D721Med (cell line): ENCODE measurements at regions not wholly inside any gene's neighbourhood (a gene's known extent, or its start where the extent isn't known, plus 50 kb on each side); places are given as distances from the start of the nearest gene placed in this dataset.

Source experiments
- DNase-seq: peaks from one replicate; pipeline ENCODE4 v3.0.0; 2011; ENCODE audit warnings: low spot score; ENCODE audit not compliant: insufficient read length
- FAIRE-seq: peaks from 2 replicates; lab custom pipeline; 2011; peaks lifted over from hg19 to GRCh38; lab: Jason Lieb, UNC
- CTCF ChIP-seq: IDR thresholded peaks from 2 replicates; pipeline ENCODE4 v1.5.1; 2012; ENCODE audit warnings: mild to moderate bottlenecking, control low read depth; ENCODE audit not compliant: insufficient read depth; ENCODE audit errors: missing control alignments

- DNase-seq (no peak), FAIRE-seq (no peak)
- no peak for TF ChIP-seq CTCF
Measured at GRCh38 chr9:90064248-90064647, 459.4 kb downstream of the GADD45G start.

- TF ChIP-seq CTCF: no peak
- no peak for DNase-seq
- no peak for FAIRE-seq
Measured at GRCh38 chr9:90064971-90065370, 460.2 kb downstream of the GADD45G start.

- DNase-seq (no peak), FAIRE-seq (no peak)
- no peak for TF ChIP-seq CTCF
Measured at GRCh38 chr9:90065851-90066250, 461.0 kb downstream of the GADD45G start.

- DNase-seq (no peak), FAIRE-seq (no peak)
- no peak for TF ChIP-seq CTCF
Measured at GRCh38 chr9:90069085-90069484, 464.3 kb downstream of the GADD45G start.

- TF ChIP-seq CTCF: no peak
- DNase-seq (no peak), FAIRE-seq (no peak)
Measured at GRCh38 chr9:90070056-90070455, 465.2 kb downstream of the GADD45G start.

- TF ChIP-seq CTCF: no peak
Measured at GRCh38 chr9:90070469-90070868, 465.7 kb downstream of the GADD45G start.

GRCh38 chr9:90070931-90071660 is 466.3 kb downstream of the GADD45G start:
- FAIRE-seq (no peak), DNase-seq (no peak)
- TF ChIP-seq CTCF: no peak

More at GRCh38 chr9:90070469-90070868, 465.7 kb downstream of the GADD45G start:
- no peak for DNase-seq
- no peak for FAIRE-seq
